Right renal pelvis (tissue), 4 donors: ENCODE measurements at regions not wholly inside any gene's neighbourhood (a gene's known extent, or its start where the extent isn't known, plus 50 kb on each side); places are given as distances from the start of the nearest gene placed in this dataset.
"Not testable (repeated sequence)": the region's sequence is repeated elsewhere in the genome, so short reads cannot be mapped to it uniquely, and the experiment has no call there.

Source experiments
- DNase-seq, 4 donors: peaks; one replicate each; pipeline ENCODE4 v3.0.0-alpha.2; 2013; ENCODE audit warnings: low read depth in 4 of 4, low spot score in 3 of 4, missing footprints in 1 of 4

- DNase-seq: no peak
Observed at GRCh38 chr3:75303741-75304140, 360.4 kb upstream of the FRG2C start.

GRCh38 chr3:75305901-75306300, 358.2 kb upstream of the FRG2C start:
- DNase-seq: no peak

GRCh38 chr3:75311306-75311705, 352.8 kb upstream of the FRG2C start:
- DNase-seq: not testable (repeated sequence)

GRCh38 chr3:75312469-75312868, 351.7 kb upstream of the FRG2C start:
- not testable (repeated sequence) for DNase-seq

GRCh38 chr3:75319776-75320175, 344.4 kb upstream of the FRG2C start:
- not testable (repeated sequence) for DNase-seq

GRCh38 chr3:75320369-75320768, 343.8 kb upstream of the FRG2C start:
- DNase-seq: no peak

GRCh38 chr3:75321060-75321459, 343.1 kb upstream of the FRG2C start:
- DNase-seq: no peak

- DNase-seq: not testable (repeated sequence)
Observed at GRCh38 chr3:75323936-75324335, 340.2 kb upstream of the FRG2C start.

GRCh38 chr3:75325716-75326115, 338.4 kb upstream of the FRG2C start:
- no peak for DNase-seq

- no peak for DNase-seq
Observed at GRCh38 chr3:75327453-75327852, 336.7 kb upstream of the FRG2C start.

- no peak for DNase-seq
Observed at GRCh38 chr3:75329476-75330097, 334.5 kb upstream of the FRG2C start.

GRCh38 chr3:75330446-75330845, 333.7 kb upstream of the FRG2C start:
- DNase-seq: not testable (repeated sequence)

GRCh38 chr3:75332090-75332489, 332.0 kb upstream of the FRG2C start:
- not testable (repeated sequence) for DNase-seq

GRCh38 chr3:75332794-75333193, 331.3 kb upstream of the FRG2C start:
- DNase-seq: no peak

GRCh38 chr3:75334299-75334698, 329.8 kb upstream of the FRG2C start:
- no peak for DNase-seq

- DNase-seq: no peak
Observed at GRCh38 chr3:75337226-75337900, 326.8 kb upstream of the FRG2C start.

GRCh38 chr3:75338342-75338741, 325.8 kb upstream of the FRG2C start:
- DNase-seq: no peak

- DNase-seq: no peak
Observed at GRCh38 chr3:75341324-75342067, 322.6 kb upstream of the FRG2C start.

- DNase-seq: no peak
Observed at GRCh38 chr3:75342425-75342824, 321.7 kb upstream of the FRG2C start.

GRCh38 chr3:75350536-75350935, 313.6 kb upstream of the FRG2C start:
- not testable (repeated sequence) for DNase-seq

GRCh38 chr3:75362086-75362784, 301.9 kb upstream of the FRG2C start:
- DNase-seq: peak in 3 of 4 donors; percentile 30 to 39 (median 31)
